Ascending aorta (tissue), 2 donors: ENCODE measurements at regions not wholly inside any gene's neighbourhood (a gene's known extent, or its start where the extent isn't known, plus 50 kb on each side); places are given as distances from the start of the nearest gene placed in this dataset.

Source experiments
- DNase-seq, 2 donors: peaks; one replicate each; pipeline ENCODE4 v3.0.0-alpha.2; 2019; ENCODE audit warnings: low spot score in 2 of 2
- H3K27ac ChIP-seq, 2 donors: fragments of 200-600 bp; sonication (generic); one replicate each; pipeline ENCODE4 v1.5.1; 2016 to 2017; ENCODE audit warnings: mild to moderate bottlenecking in 1 of 2
- H3K27me3 ChIP-seq: fragments of 200-600 bp; sonication (generic); one replicate; pipeline ENCODE4 v1.5.1; 2017
- H3K36me3 ChIP-seq, 2 donors: fragments of 200-600 bp; sonication (generic); one replicate each; pipeline ENCODE4 v1.5.1; 2016
- H3K4me1 ChIP-seq, 2 donors: fragments of 200-600 bp; sonication (generic); one replicate each; pipeline ENCODE4 v1.5.1; 2016 to 2017; ENCODE audit warnings: mild to moderate bottlenecking in 1 of 2
- H3K4me3 ChIP-seq, 2 donors: fragments of 200-600 bp; sonication (generic); one replicate each; pipeline ENCODE4 v1.5.1; 2016 to 2017; ENCODE audit warnings: mild to moderate bottlenecking in 1 of 2
- H3K9me3 ChIP-seq, 2 donors: fragments of 200-600 bp; sonication (generic); one replicate each; pipeline ENCODE4 v1.5.1; 2016
- CTCF ChIP-seq, 3 experiments: fragments of 200-600 bp in 2 of 3; fragments of 450-650 bp in 1 of 3; sonication (generic) in 2 of 3; IDR thresholded peaks; one replicate each; pipeline ENCODE4 v1.5.1; 2016 to 2019; ENCODE audit warnings: antibody characterized with exemption in 3 of 3, mild to moderate bottlenecking in 1 of 3, moderate library complexity in 1 of 3
- intact Hi-C: fragments of 100-400 bp; cut with DNase I; formaldehyde crosslinking; loops from one replicate; pipeline ENCODE4 v1.15.1; 2023

GRCh38 chrX:34559325-34559724 lies 97.8 kb downstream of the TMEM47 start:
- intact Hi-C loops = no loop called here

GRCh38 chrX:34557733-34558132 lies 99.4 kb downstream of the TMEM47 start:
- intact Hi-C loops = no loop called here
- Histone ChIP-seq H3K27me3 (no peaks in the 10 kb centered on the region), H3K36me3 (no peaks in the 10 kb centered on the region), H3K4me3 (no peak overlapping the region), H3K4me1 (no peaks in the 10 kb centered on the region), H3K27ac (no peak overlapping the region), H3K9me3 (no peaks in the 10 kb centered on the region)
- TF ChIP-seq CTCF (IDR thresholded peaks at IDR 0.05) = no peak
- no peak for DNase-seq

More at GRCh38 chrX:34559325-34559724, 97.8 kb downstream of the TMEM47 start:
- Histone ChIP-seq H3K9me3 (no peaks in the 10 kb centered on the region), H3K27ac (no peak overlapping the region), H3K36me3 (no peaks in the 10 kb centered on the region), H3K27me3 (no peaks in the 10 kb centered on the region), H3K4me3 (no peak overlapping the region), H3K4me1 (no peaks in the 10 kb centered on the region)
- TF ChIP-seq CTCF (IDR thresholded peaks at IDR 0.05) = no peak
- no peak for DNase-seq

- intact Hi-C loops = no loop called here
- TF ChIP-seq CTCF (IDR thresholded peaks at IDR 0.05) = no peak
Observed at GRCh38 chrX:34555481-34555880, 101.6 kb downstream of the TMEM47 start.

GRCh38 chrX:34546366-34546765 lies 110.7 kb downstream of the TMEM47 start:
- no peak overlapping the region for H3K4me3 ChIP-seq
- intact Hi-C loops = no loop called here
- no peak for DNase-seq
- H3K27ac ChIP-seq = no peak overlapping the region
- H3K4me1 ChIP-seq = no peaks in the 10 kb centered on the region
- H3K27me3 ChIP-seq = no peaks in the 10 kb centered on the region
- TF ChIP-seq CTCF (IDR thresholded peaks at IDR 0.05) = no peak
- H3K36me3 ChIP-seq = no peaks in the 10 kb centered on the region
- no peaks in the 10 kb centered on the region for H3K9me3 ChIP-seq

More at GRCh38 chrX:34555481-34555880, 101.6 kb downstream of the TMEM47 start:
- no peak for DNase-seq
- Histone ChIP-seq H3K4me3 (no peak overlapping the region), H3K4me1 (no peaks in the 10 kb centered on the region), H3K9me3 (no peaks in the 10 kb centered on the region), H3K27me3 (no peaks in the 10 kb centered on the region), H3K27ac (no peak overlapping the region), H3K36me3 (no peaks in the 10 kb centered on the region)

GRCh38 chrX:34528081-34528480 lies 129.0 kb downstream of the TMEM47 start:
- no peaks in the 10 kb centered on the region for H3K27me3 ChIP-seq
- no peaks in the 10 kb centered on the region for H3K4me1 ChIP-seq
- no peaks in the 10 kb centered on the region for H3K36me3 ChIP-seq
- no peaks in the 10 kb centered on the region for H3K9me3 ChIP-seq
- intact Hi-C loops = no loop called here
- H3K4me3 ChIP-seq = no peak overlapping the region
- H3K27ac ChIP-seq = no peak overlapping the region
- DNase-seq = no peak
- no peak for TF ChIP-seq CTCF (IDR thresholded peaks at IDR 0.05)

- DNase-seq = no peak
- Histone ChIP-seq H3K27ac (no peak overlapping the region), H3K4me3 (no peak overlapping the region), H3K9me3 (no peaks in the 10 kb centered on the region), H3K4me1 (no peaks in the 10 kb centered on the region), H3K36me3 (no peaks in the 10 kb centered on the region), H3K27me3 (no peaks in the 10 kb centered on the region)
- no peak for TF ChIP-seq CTCF (IDR thresholded peaks at IDR 0.05)
- intact Hi-C loops = no loop called here
Observed at GRCh38 chrX:34521563-34521962, 135.5 kb downstream of the TMEM47 start.
